ENCODE measurements at regions not wholly inside any gene's neighbourhood (a gene's known extent, or its start where the extent isn't known, plus 50 kb on each side); places are given as distances from the start of the nearest gene placed in this dataset.
"Not testable (repeated sequence)": the region's sequence is repeated elsewhere in the genome, so short reads cannot be mapped to it uniquely, and the experiment has no call there.

DNA sequence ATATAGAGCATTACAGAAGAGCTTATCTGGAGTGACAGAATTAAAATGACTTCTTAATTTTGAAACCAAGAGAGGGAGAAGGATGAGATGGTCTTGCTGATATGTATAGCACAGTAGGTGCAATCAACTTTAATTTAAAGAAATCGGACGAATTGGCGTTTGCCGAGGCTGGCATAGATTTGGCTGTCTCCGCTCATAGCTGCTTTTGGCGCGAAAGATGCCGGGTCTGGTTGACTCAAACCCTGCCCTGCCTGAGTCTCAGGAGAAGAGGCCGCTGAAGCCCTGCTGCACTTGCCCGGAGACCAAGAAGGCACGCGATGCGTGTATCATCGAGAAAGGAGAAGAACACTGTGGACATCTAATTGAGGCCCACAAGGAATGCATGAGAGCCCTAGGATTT lies 62.3 kb upstream of the LRCH1 start:
- TF ChIP-seq SP1 (IDR thresholded peaks at IDR 0.05; ENCODE audit: low read depth); CEBPB (IDR thresholded peaks at IDR 0.05; ENCODE audit: low read depth); YY1 (IDR thresholded peaks at IDR 0.05; ENCODE audit: extremely low read depth, insufficient replicate concordance, low read depth, low read length); POLR2AphosphoS5 (IDR thresholded peaks at IDR 0.05; ENCODE audit: low read depth, low read length); EGR1 (IDR thresholded peaks at IDR 0.05; ENCODE audit: low read depth); ZNF274 (IDR thresholded peaks at IDR 0.05; ENCODE audit: low read depth, low read length); POLR2A (IDR thresholded peaks at IDR 0.05; ENCODE audit: borderline replicate concordance, extremely low read depth, insufficient read depth, insufficient read length); EZH2 (IDR thresholded peaks at IDR 0.05): not testable (repeated sequence)
- TF ChIP-seq, protein P1, sequence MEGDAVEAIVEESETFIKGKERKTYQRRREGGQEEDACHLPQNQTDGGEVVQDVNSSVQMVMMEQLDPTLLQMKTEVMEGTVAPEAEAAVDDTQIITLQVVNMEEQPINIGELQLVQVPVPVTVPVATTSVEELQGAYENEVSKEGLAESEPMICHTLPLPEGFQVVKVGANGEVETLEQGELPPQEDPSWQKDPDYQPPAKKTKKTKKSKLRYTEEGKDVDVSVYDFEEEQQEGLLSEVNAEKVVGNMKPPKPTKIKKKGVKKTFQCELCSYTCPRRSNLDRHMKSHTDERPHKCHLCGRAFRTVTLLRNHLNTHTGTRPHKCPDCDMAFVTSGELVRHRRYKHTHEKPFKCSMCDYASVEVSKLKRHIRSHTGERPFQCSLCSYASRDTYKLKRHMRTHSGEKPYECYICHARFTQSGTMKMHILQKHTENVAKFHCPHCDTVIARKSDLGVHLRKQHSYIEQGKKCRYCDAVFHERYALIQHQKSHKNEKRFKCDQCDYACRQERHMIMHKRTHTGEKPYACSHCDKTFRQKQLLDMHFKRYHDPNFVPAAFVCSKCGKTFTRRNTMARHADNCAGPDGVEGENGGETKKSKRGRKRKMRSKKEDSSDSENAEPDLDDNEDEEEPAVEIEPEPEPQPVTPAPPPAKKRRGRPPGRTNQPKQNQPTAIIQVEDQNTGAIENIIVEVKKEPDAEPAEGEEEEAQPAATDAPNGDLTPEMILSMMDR (IDR thresholded peaks at IDR 0.05 in 2 of 3, conservative IDR thresholded peaks at IDR 0.05 in 1 of 3; ENCODE audit: borderline replicate concordance in 1 of 3, insufficient read depth in 1 of 3, low read depth in 2 of 3, low read length in 2 of 3) = not testable (repeated sequence)

All from HCT116 (cell line).